Activated naive CD4-positive, alpha-beta T cell (primary cell): ENCODE measurements at regions not wholly inside any gene's neighbourhood (a gene's known extent, or its start where the extent isn't known, plus 50 kb on each side); places are given as distances from the start of the nearest gene placed in this dataset.
"Not testable (repeated sequence)": the region's sequence is repeated elsewhere in the genome, so short reads cannot be mapped to it uniquely, and the experiment has no call there.

Experiments
- DNase-seq, 4 experiments: peaks; one replicate each; lab custom pipeline; 2025; lab: John Stamatoyannopoulos, UW

GRCh38 chr5:42241636-42242035 lies 181.6 kb upstream of the GHR start:
- no peak for DNase-seq

GRCh38 chr5:42242210-42242609 lies 181.0 kb upstream of the GHR start:
- DNase-seq, result no peak

- DNase-seq, result no peak
Observed at GRCh38 chr5:42242881-42243485, 180.3 kb upstream of the GHR start.

GRCh38 chr5:42252306-42252705 lies 170.9 kb upstream of the GHR start:
- no peak for DNase-seq

- DNase-seq, result not testable (repeated sequence)
Observed at GRCh38 chr5:42259914-42260313, 163.3 kb upstream of the GHR start.

GRCh38 chr5:42267091-42267490 lies 156.1 kb upstream of the GHR start:
- DNase-seq, result no peak

GRCh38 chr5:42268170-42268569 lies 155.1 kb upstream of the GHR start:
- DNase-seq, result not testable (repeated sequence)

- no peak for DNase-seq
Observed at GRCh38 chr5:42268630-42269029, 154.6 kb upstream of the GHR start.

GRCh38 chr5:42270771-42271170 lies 152.5 kb upstream of the GHR start:
- no peak for DNase-seq

- no peak for DNase-seq
Observed at GRCh38 chr5:42274913-42275312, 148.3 kb upstream of the GHR start.

GRCh38 chr5:42277293-42277692 lies 145.9 kb upstream of the GHR start:
- no peak for DNase-seq

GRCh38 chr5:42284584-42284983 lies 138.7 kb upstream of the GHR start:
- DNase-seq, result no peak

- no peak for DNase-seq
Observed at GRCh38 chr5:42285230-42285629, 138.0 kb upstream of the GHR start.

GRCh38 chr5:42300496-42300895 lies 122.7 kb upstream of the GHR start:
- DNase-seq, result no peak

- DNase-seq, result no peak
Observed at GRCh38 chr5:42301349-42301748, 121.9 kb upstream of the GHR start.

- no peak for DNase-seq
Observed at GRCh38 chr5:42302186-42302585, 121.1 kb upstream of the GHR start.

GRCh38 chr5:42306287-42306686 lies 117.0 kb upstream of the GHR start:
- no peak for DNase-seq

- no peak for DNase-seq
Observed at GRCh38 chr5:42309865-42310264, 113.4 kb upstream of the GHR start.

- DNase-seq, result no peak
Observed at GRCh38 chr5:42315214-42315613, 108.0 kb upstream of the GHR start.

- no peak for DNase-seq
Observed at GRCh38 chr5:42317575-42317974, 105.7 kb upstream of the GHR start.

- not testable (repeated sequence) for DNase-seq
Observed at GRCh38 chr5:42319546-42319945, 103.7 kb upstream of the GHR start.

- no peak for DNase-seq
Observed at GRCh38 chr5:42321785-42322184, 101.5 kb upstream of the GHR start.

GRCh38 chr5:42337143-42337542 lies 86.1 kb upstream of the GHR start:
- no peak for DNase-seq

GRCh38 chr5:42337607-42338006 lies 85.6 kb upstream of the GHR start:
- no peak for DNase-seq

GRCh38 chr5:42338136-42338535 lies 85.1 kb upstream of the GHR start:
- DNase-seq, result no peak
